ENCODE measurements at regions not wholly inside any gene's neighbourhood (a gene's known extent, or its start where the extent isn't known, plus 50 kb on each side); places are given as distances from the start of the nearest gene placed in this dataset.
A peak's percentile ranks its signal among the peaks of the same experiment; 100 is the strongest.

GRCh38 chr20:11375966-11376365 is 541.7 kb upstream of the BTBD3 start:
- peaks cover 33% of the 10 kb centered on the region for H3K4me1 ChIP-seq (ENCODE audit: insufficient read depth, low read length)
- no peaks in the 10 kb centered on the region for H3K9me3 ChIP-seq (ENCODE audit: control insufficient read depth, insufficient read depth, low read length)

GRCh38 chr20:11376420-11376819 is 541.3 kb upstream of the BTBD3 start:
- Histone ChIP-seq H3K9ac (ENCODE audit: low read depth, low read length) (no peak overlapping the region), H3K4me1 (ENCODE audit: insufficient read depth, low read length) (peaks cover 33% of the 10 kb centered on the region), H3K36me3 (ENCODE audit: insufficient read depth, low read length) (no peaks in the 10 kb centered on the region), H3K9me3 (ENCODE audit: control insufficient read depth, insufficient read depth, low read length) (no peaks in the 10 kb centered on the region)

More at GRCh38 chr20:11375966-11376365, 541.7 kb upstream of the BTBD3 start:
- Histone ChIP-seq H3K9ac (ENCODE audit: low read depth, low read length) (no peak overlapping the region), H3K36me3 (ENCODE audit: insufficient read depth, low read length) (no peaks in the 10 kb centered on the region)

- peaks cover 33% of the 10 kb centered on the region for H3K4me1 ChIP-seq (ENCODE audit: insufficient read depth, low read length)
- no peaks in the 10 kb centered on the region for H3K9me3 ChIP-seq (ENCODE audit: control insufficient read depth, insufficient read depth, low read length)
- H3K9ac ChIP-seq (ENCODE audit: low read depth, low read length) = no peak overlapping the region
- no peaks in the 10 kb centered on the region for H3K36me3 ChIP-seq (ENCODE audit: insufficient read depth, low read length)
These were observed 540.7 kb upstream of the BTBD3 start for GRCh38 chr20:11376998-11377397.

- Histone ChIP-seq H3K4me1 (ENCODE audit: insufficient read depth, low read length) (peaks cover 32% of the 10 kb centered on the region), H3K36me3 (ENCODE audit: insufficient read depth, low read length) (no peaks in the 10 kb centered on the region), H3K9me3 (ENCODE audit: control insufficient read depth, insufficient read depth, low read length) (no peaks in the 10 kb centered on the region)
These were observed 539.9 kb upstream of the BTBD3 start for GRCh38 chr20:11377761-11378160.

GRCh38 chr20:11378252-11378651 is 539.4 kb upstream of the BTBD3 start:
- Histone ChIP-seq H3K9ac (ENCODE audit: low read depth, low read length) (no peak overlapping the region), H3K4me1 (ENCODE audit: insufficient read depth, low read length) (peaks cover 27% of the 10 kb centered on the region), H3K36me3 (ENCODE audit: insufficient read depth, low read length) (no peaks in the 10 kb centered on the region), H3K9me3 (ENCODE audit: control insufficient read depth, insufficient read depth, low read length) (no peaks in the 10 kb centered on the region)

More at GRCh38 chr20:11377761-11378160, 539.9 kb upstream of the BTBD3 start:
- H3K9ac ChIP-seq (ENCODE audit: low read depth, low read length) = no peak overlapping the region

- peaks cover 27% of the 10 kb centered on the region for H3K4me1 ChIP-seq (ENCODE audit: insufficient read depth, low read length)
- H3K36me3 ChIP-seq (ENCODE audit: insufficient read depth, low read length) = no peaks in the 10 kb centered on the region
- no peaks in the 10 kb centered on the region for H3K9me3 ChIP-seq (ENCODE audit: control insufficient read depth, insufficient read depth, low read length)
- H3K9ac ChIP-seq (ENCODE audit: low read depth, low read length) = peak overlapping the region; percentile 14; the same call in 1 of the 2 replicates
These were observed 538.3 kb upstream of the BTBD3 start for GRCh38 chr20:11379257-11380011.

GRCh38 chr20:11380283-11380682 is 537.4 kb upstream of the BTBD3 start:
- H3K9ac ChIP-seq (ENCODE audit: low read depth, low read length) = no peak overlapping the region
- H3K36me3 ChIP-seq (ENCODE audit: insufficient read depth, low read length) = no peaks in the 10 kb centered on the region
- peaks cover 27% of the 10 kb centered on the region for H3K4me1 ChIP-seq (ENCODE audit: insufficient read depth, low read length)
- no peaks in the 10 kb centered on the region for H3K9me3 ChIP-seq (ENCODE audit: control insufficient read depth, insufficient read depth, low read length)

- Histone ChIP-seq H3K36me3 (ENCODE audit: insufficient read depth, low read length) (peaks cover 2% of the 10 kb centered on the region; the same call in 1 of the 2 replicates), H3K9ac (ENCODE audit: low read depth, low read length) (no peak overlapping the region), H3K4me1 (ENCODE audit: insufficient read depth, low read length) (no peaks in the 10 kb centered on the region), H3K9me3 (ENCODE audit: control insufficient read depth, insufficient read depth, low read length) (peaks cover 6% of the 10 kb centered on the region; the same call in 1 of the 2 replicates)
These were observed 530.4 kb upstream of the BTBD3 start for GRCh38 chr20:11387189-11387754.

- H3K9me3 ChIP-seq (ENCODE audit: control insufficient read depth, insufficient read depth, low read length) = peaks cover 6% of the 10 kb centered on the region; the same call in 1 of the 2 replicates
- H3K4me1 ChIP-seq (ENCODE audit: insufficient read depth, low read length) = no peaks in the 10 kb centered on the region
- no peak overlapping the region for H3K9ac ChIP-seq (ENCODE audit: low read depth, low read length)
- H3K36me3 ChIP-seq (ENCODE audit: insufficient read depth, low read length) = peaks cover 2% of the 10 kb centered on the region; the same call in 1 of the 2 replicates
These were observed 528.5 kb upstream of the BTBD3 start for GRCh38 chr20:11389186-11389585.

GRCh38 chr20:11391591-11391990 is 526.1 kb upstream of the BTBD3 start:
- H3K9me3 ChIP-seq (ENCODE audit: control insufficient read depth, insufficient read depth, low read length) = peaks cover 6% of the 10 kb centered on the region; the same call in 1 of the 2 replicates
- H3K4me1 ChIP-seq (ENCODE audit: insufficient read depth, low read length) = no peaks in the 10 kb centered on the region
- H3K9ac ChIP-seq (ENCODE audit: low read depth, low read length) = no peak overlapping the region
- peaks cover 2% of the 10 kb centered on the region; the same call in 1 of the 2 replicates for H3K36me3 ChIP-seq (ENCODE audit: insufficient read depth, low read length)

- no peaks in the 10 kb centered on the region for H3K9me3 ChIP-seq (ENCODE audit: control insufficient read depth, insufficient read depth, low read length)
- H3K36me3 ChIP-seq (ENCODE audit: insufficient read depth, low read length) = no peaks in the 10 kb centered on the region
- H3K4me1 ChIP-seq (ENCODE audit: insufficient read depth, low read length) = no peaks in the 10 kb centered on the region
- H3K9ac ChIP-seq (ENCODE audit: low read depth, low read length) = no peak overlapping the region
These were observed 523.4 kb upstream of the BTBD3 start for GRCh38 chr20:11394145-11394833.

- H3K4me1 ChIP-seq (ENCODE audit: insufficient read depth, low read length) = no peaks in the 10 kb centered on the region
- H3K9me3 ChIP-seq (ENCODE audit: control insufficient read depth, insufficient read depth, low read length) = no peaks in the 10 kb centered on the region
- H3K36me3 ChIP-seq (ENCODE audit: insufficient read depth, low read length) = no peaks in the 10 kb centered on the region
- H3K9ac ChIP-seq (ENCODE audit: low read depth, low read length) = no peak overlapping the region
These were observed 522.1 kb upstream of the BTBD3 start for GRCh38 chr20:11395581-11395980.

GRCh38 chr20:11401988-11402387 is 515.7 kb upstream of the BTBD3 start:
- Histone ChIP-seq H3K9ac (ENCODE audit: low read depth, low read length) (no peak overlapping the region), H3K4me1 (ENCODE audit: insufficient read depth, low read length) (no peaks in the 10 kb centered on the region), H3K9me3 (ENCODE audit: control insufficient read depth, insufficient read depth, low read length) (no peaks in the 10 kb centered on the region), H3K36me3 (ENCODE audit: insufficient read depth, low read length) (no peaks in the 10 kb centered on the region)

GRCh38 chr20:11403711-11404110 is 514.0 kb upstream of the BTBD3 start:
- Histone ChIP-seq H3K36me3 (ENCODE audit: insufficient read depth, low read length) (no peaks in the 10 kb centered on the region), H3K4me1 (ENCODE audit: insufficient read depth, low read length) (no peaks in the 10 kb centered on the region), H3K9me3 (ENCODE audit: control insufficient read depth, insufficient read depth, low read length) (no peaks in the 10 kb centered on the region), H3K9ac (ENCODE audit: low read depth, low read length) (no peak overlapping the region)
